ENCODE measurements at regions not wholly inside any gene's neighbourhood (a gene's known extent, or its start where the extent isn't known, plus 50 kb on each side); places are given as distances from the start of the nearest gene placed in this dataset.
"Not testable (repeated sequence)": the region's sequence is repeated elsewhere in the genome, so short reads cannot be mapped to it uniquely, and the experiment has no call there.

- DNase-seq, result no peak
Measured at GRCh38 chr5:3186156-3186555, 409.5 kb upstream of the IRX1 start.

- DNase-seq, result no peak
Measured at GRCh38 chr5:3185488-3185887, 410.1 kb upstream of the IRX1 start.

DNA sequence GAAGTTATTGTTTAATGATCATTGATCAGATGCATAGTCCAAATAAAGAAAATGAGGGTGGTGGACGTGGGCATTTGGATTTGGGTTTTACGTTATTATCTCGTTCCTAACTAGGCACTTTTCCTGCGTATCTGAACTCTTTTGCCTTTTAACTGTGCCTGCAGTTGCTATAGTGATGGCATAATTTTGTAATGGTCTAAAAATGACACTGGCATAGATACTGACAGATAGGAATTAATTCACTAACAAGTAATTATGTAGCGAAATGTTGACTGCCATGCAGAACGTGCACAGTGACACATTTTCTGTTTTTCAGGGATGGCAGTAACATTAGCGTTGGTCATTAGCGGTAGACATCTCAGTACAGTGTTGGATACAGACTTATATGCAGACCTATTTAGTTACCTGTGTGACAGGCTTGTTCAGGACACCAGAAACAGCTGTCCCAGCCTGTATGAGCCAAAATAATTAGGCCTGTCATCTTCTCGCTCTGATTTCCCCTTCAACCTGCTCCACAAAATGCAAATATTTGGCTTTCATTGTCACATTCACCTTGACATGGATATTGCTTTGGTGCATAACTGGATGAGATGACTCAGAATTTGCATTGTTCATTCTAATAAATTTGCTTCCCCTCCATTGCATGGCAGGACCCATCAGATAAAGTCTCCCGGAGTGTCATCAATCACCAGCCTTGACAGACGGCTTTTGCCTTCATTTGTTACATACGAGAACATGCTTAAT is 413.3 kb upstream of the IRX1 start:
- no peak for DNase-seq

DNA sequence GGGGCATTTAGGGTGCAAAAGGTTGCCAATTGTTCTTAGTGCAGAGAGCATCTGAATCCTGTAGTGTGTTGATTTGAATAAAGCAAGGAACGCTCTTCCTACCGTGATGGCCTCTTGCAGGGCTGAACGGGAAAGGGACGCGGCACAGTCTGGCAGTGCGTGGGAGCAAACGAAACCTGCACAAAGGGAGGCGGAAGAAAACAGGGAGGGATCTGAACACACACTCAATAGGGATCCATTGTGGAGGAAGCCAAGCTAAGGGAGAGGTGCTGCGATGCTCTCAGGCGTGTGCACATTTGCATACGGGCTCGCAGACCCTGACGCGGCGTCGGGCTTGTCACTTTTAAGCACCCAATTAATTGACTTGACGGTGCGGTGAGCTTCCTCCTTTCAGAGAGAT is 414.0 kb upstream of the IRX1 start:
- no peak for DNase-seq

GRCh38 chr5:3180636-3181035 is 415.0 kb upstream of the IRX1 start:
- no peak for DNase-seq

DNA sequence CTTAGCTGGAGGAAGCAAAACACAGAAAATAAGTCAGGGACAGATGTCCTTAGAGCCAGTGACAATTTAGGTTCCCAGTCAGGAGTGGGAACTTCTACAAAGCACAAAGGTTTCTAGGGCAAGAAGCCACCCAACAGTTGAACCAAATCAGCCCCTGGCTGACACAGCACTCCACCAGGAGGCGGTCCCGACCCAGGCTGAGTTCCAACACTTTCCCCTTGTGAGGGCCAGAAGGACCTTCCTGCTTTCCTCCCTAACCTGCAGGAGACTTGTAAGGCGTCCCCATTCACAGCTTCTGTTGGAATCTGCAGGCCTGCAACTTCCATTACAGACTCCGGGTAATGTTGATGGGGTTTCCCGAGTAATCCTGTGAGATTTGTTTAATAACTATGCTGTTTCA is 416.4 kb upstream of the IRX1 start:
- DNase-seq, result no peak

DNA sequence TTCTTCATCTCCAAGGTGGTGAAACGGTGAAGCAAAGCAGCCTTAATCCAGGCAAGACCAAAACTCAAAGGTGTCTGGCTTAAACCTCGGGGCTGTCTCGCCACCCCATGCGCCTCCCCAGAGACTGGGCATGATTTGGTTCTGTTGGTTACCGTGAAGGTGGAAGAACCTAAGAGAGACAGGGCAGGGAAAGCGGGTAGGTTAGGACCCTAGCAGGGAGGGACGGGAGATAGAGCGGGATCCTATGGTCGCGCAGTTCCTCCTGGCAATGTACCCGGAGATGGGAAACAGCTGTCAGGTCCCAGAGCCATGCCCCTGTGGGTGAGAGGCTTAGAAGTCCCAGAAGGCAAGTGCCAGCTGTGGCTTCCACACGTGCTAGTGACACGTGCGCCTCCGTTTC is 418.3 kb upstream of the IRX1 start:
- no peak for DNase-seq

GRCh38 chr5:3175416-3175815 is 420.2 kb upstream of the IRX1 start:
- no peak for DNase-seq

DNA sequence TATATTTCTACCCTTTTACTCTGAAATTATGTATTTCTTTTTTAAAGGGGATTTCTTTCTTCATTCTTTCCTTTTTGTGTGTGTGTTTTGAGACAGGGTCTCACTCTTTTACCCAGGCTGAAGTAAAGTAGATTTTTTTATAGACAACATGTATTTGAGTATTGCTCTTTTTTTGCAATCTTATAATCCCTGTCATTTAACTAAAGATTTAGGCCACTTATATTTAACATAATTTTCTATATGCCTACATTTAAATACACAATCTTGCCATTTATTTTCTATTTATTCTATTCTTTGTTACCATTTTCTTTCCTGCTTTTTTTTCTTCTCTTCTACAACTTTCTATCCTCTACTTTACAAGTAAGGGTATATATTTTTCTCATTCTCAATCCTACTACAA is 416.0 kb upstream of the IRX2 start:
- no peak for DNase-seq

DNA sequence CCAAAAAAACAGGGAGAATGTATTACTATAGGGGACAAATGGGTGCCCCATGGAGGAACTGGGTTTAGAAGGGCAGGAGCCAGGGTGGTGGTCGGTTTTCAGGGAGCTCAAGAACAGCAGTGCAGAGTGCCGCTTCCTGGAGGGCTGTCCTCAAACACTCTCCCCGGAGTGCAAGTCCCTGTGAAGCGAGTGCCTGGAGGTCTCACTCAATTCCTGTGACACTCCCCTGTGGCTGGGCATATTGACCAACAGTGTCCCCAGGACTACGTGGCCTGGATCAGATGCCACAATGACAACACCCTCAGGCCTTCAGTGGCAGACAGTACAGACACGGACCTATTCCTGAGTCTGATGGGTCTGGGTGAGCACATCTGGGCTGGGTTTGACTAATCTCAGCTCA is 412.1 kb upstream of the IRX2 start:
- DNase-seq, result no peak

- DNase-seq, result no peak
Measured at GRCh38 chr5:3161672-3162071, 410.2 kb upstream of the IRX2 start.

GRCh38 chr5:3157214-3157613 is 405.7 kb upstream of the IRX2 start:
- no peak for DNase-seq

GRCh38 chr5:3155717-3156116 is 404.2 kb upstream of the IRX2 start:
- DNase-seq, result no peak

DNA sequence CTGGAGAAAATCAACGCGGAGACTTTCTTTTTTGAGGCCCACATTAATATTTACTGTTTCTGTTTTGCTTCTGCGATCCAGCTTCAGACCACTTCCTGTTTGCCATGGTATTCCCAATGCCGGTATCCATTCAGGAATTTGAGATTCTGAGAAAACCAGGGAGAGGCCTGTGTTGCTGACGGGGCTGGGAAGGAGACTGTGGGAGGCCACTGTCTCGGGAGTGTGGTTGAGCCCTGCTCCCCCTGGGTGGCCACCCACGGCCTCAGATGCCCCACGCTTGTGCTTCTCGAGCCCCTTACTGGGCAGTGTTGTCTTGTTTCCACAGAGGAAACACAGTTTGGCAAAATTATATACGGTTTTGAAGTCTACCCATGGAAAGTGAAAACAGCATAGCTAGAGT is 403.6 kb upstream of the IRX2 start:
- no peak for DNase-seq

DNA sequence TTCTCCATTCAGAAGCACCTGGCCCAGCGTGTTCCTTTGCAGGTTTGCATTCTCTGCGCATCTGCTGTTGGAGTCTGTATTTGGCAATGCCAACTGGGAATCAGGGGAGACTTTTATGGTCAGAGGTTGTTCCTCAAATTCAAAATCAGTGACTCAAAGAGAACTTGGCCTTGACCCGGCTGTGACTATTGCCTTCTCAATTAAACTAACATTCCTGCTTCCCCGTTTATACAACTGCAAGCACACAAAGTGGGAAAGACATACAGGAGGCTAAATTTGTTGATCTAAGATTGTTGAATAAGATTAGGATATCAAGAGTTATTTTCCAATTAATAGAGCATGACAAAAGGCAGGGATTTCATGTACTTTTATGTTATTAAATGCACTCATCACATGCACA is 402.4 kb upstream of the IRX2 start:
- no peak for DNase-seq

DNA sequence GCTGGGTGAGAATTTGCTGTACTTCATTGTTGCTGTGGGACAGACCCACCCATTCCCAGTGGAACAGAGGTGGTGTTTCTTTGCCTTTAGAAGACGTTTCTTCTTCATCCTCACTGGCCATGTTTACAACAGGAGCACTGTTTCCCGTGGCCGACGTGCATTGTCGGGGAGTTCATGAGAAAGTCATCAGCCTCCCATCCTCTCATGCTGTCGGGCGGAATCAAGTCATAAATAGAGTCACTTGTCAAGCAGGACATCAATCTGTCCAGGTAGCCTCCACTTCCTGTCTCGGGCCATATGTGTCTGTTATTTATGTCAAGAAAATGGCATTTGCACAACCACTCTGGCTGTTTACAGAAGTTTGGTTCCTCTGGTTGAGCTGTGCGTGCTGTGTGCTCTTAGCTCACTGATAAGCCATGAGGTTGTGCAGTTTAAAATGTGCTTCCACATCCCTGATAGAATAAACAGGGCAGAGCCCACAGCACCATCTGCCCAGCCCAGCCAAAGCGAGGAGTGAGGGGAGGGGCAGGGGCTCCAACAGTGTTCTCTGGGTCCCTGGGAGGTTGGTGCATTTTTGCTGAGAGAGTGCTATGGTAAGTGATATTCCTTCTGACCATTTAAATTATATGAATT is 401.9 kb upstream of the IRX2 start:
- no peak for DNase-seq

DNA sequence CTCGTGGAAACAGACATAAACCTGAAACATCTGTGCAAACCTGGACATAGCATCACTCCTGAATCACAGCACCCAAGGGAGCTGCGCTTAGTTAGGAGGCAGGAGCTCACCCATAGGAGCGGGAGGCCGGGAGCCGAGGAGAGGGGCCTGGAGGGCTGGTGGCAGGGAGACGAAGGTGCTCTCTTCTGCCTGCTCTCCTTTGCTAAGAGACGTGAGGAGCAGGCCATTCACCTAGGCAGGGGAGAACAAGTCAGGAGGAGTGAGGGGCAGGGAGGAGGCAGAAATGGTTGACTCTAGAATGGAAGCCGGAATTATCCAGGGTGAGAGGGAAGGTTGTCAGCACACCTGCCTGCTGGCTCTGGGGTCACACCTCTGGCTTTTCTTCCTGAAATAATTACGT is 398.4 kb upstream of the IRX2 start:
- no peak for DNase-seq

DNA sequence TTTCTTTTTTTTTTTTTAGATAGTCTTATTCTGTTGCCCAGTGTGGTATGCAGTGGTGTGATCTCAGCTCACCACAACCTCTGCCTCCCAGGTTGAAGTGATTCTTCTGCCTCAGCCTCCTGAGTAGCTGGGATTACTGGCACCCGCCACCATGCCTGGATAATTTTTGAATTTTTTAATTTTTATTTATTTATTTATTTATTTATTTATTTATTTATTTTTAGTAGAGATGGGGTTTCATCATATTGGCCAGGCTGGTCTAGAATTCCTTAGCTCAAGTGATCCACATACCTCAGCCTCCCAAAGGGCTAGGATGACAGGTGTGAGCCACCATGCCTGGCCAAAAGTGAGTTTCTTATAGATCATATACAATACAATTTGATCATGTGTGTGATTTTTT is 395.9 kb upstream of the IRX2 start:
- not testable (repeated sequence) for DNase-seq

- no peak for DNase-seq
Measured at GRCh38 chr5:3145641-3146040, 394.2 kb upstream of the IRX2 start.

DNA sequence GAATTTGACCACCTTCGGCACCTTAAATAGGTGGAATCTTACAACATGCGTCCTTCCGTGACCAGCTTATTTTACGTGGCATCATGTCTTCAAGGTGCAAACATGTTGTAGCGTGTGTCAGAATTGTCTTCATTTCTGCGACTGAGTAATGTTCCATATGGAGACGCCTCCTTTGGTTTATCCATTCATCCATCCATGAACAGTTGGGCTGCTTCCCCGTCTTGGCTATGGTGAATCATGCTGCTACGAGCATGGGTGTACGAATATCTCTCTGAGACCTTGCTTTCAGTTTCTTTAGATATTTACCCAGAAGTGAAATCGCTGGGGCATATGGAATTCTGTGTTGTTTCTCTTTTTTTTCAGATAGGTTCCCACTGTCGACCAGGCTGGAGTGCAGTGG is 391.9 kb upstream of the IRX2 start:
- DNase-seq, result no peak

DNA sequence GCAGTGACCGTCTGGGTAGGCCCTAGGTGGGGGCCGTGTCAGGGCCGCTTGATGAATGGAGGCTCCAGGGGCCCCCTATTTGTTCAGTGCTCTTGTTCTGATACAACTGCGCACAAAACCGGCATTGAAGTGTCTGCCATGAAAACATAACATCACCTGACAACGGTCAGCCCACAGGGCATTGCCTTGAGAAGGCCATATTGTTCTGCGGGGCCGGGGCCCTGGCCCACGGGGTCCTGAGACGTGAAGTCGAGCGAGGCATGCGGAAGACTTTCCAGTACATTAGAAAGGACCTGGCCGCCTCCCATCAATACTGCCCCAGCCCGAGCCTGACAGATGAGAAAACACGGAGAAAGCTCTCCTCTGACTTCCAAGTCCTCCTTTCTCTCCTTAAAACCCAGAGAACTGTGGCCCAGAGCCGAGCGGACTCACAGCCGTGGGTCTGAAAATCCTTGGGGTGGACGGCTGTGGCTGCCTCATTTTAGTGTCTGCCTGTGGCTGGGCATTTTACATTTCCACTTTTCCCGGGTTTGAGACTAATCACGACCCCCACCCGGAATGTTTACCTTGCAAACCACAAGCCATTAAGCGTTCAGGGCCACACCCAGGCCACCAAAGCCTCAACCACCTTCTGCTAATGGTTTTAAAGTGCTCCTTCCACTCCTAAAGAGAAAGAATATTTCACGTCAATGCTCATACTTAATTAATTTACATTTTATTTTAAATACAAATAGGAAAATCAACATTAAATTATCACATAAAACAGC is 391.0 kb upstream of the IRX2 start:
- no peak for DNase-seq

DNA sequence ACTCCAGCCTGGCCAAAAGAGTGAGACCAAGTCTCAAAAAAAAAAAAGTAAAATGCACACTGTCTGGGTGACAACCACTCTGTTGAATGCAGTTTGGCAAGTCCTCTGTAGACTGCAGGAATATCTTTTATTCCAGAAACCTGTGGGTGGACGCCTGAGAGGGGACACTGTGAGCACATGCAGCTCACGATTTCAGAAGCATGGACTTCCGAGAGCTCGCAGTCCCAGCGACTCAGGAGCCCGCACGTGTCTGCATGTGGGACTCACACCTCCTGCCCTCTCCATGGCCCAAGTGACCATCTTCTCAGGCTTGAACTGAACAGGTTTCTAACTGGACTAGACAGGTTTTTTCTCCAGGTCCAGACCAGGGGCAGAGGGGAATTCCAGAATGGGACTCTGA is 388.6 kb upstream of the IRX2 start:
- DNase-seq, result no peak

- no peak for DNase-seq
Measured at GRCh38 chr5:3139499-3139931, 388.0 kb upstream of the IRX2 start.

- no peak for DNase-seq
Measured at GRCh38 chr5:3131161-3131560, 379.7 kb upstream of the IRX2 start.

Measured in NCI-H69 (cell line).